ENCODE measurements at regions not wholly inside any gene's neighbourhood (a gene's known extent, or its start where the extent isn't known, plus 50 kb on each side); places are given as distances from the start of the nearest gene placed in this dataset.
A peak's percentile ranks its signal among the peaks of the same experiment; 100 is the strongest.
"Not testable (repeated sequence)": the region's sequence is repeated elsewhere in the genome, so short reads cannot be mapped to it uniquely, and the experiment has no call there.

GRCh38 chr4:8972635-8973034 is 101.0 kb upstream of the HMX1 start:
- not testable (repeated sequence) for DNase-seq

GRCh38 chr4:8965896-8966295 is 94.3 kb upstream of the HMX1 start:
- DNase-seq: not testable (repeated sequence)

GRCh38 chr4:8964201-8964788 is 92.7 kb upstream of the HMX1 start:
- not testable (repeated sequence) for DNase-seq

- not testable (repeated sequence) for DNase-seq
Observed at GRCh38 chr4:8963533-8963932, 91.9 kb upstream of the HMX1 start.

- DNase-seq: peak; percentile 5
Observed at GRCh38 chr4:8961343-8961742, 89.7 kb upstream of the HMX1 start.

- not testable (repeated sequence) for DNase-seq
Observed at GRCh38 chr4:8959471-8959870, 87.8 kb upstream of the HMX1 start.

- not testable (repeated sequence) for DNase-seq
Observed at GRCh38 chr4:8954001-8954400, 82.4 kb upstream of the HMX1 start.

- not testable (repeated sequence) for DNase-seq
Observed at GRCh38 chr4:8952791-8953190, 81.2 kb upstream of the HMX1 start.

- not testable (repeated sequence) for DNase-seq
Observed at GRCh38 chr4:8952109-8952508, 80.5 kb upstream of the HMX1 start.

GRCh38 chr4:8945506-8945905 is 73.9 kb upstream of the HMX1 start:
- DNase-seq: not testable (repeated sequence)

GRCh38 chr4:8943367-8943766 is 71.7 kb upstream of the HMX1 start:
- DNase-seq: not testable (repeated sequence)

- not testable (repeated sequence) for DNase-seq
Observed at GRCh38 chr4:8942088-8942487, 70.4 kb upstream of the HMX1 start.

- not testable (repeated sequence) for DNase-seq
Observed at GRCh38 chr4:8941492-8941805, 69.8 kb upstream of the HMX1 start.

GRCh38 chr4:8940792-8941491 is 69.3 kb upstream of the HMX1 start:
- DNase-seq: no peak

GRCh38 chr4:8939840-8940742 is 68.5 kb upstream of the HMX1 start:
- DNase-seq: no peak

- DNase-seq: no peak
Observed at GRCh38 chr4:8939160-8939839, 67.7 kb upstream of the HMX1 start.

- no peak for DNase-seq
Observed at GRCh38 chr4:8938623-8939022, 67.0 kb upstream of the HMX1 start.

- no peak for DNase-seq
Observed at GRCh38 chr4:8938137-8938536, 66.5 kb upstream of the HMX1 start.

GRCh38 chr4:8932884-8933283 is 61.2 kb upstream of the HMX1 start:
- no peak for DNase-seq

GRCh38 chr4:8928074-8928473 is 56.4 kb upstream of the HMX1 start:
- DNase-seq: no peak

GRCh38 chr4:8922481-8922880 is 50.8 kb upstream of the HMX1 start:
- DNase-seq: no peak

GRCh38 chr4:8921465-8921864 is 49.8 kb upstream of the HMX1 start:
- DNase-seq: no peak
